Psoas muscle (tissue), 7 donors: ENCODE measurements at regions not wholly inside any gene's neighbourhood (a gene's known extent, or its start where the extent isn't known, plus 50 kb on each side); places are given as distances from the start of the nearest gene placed in this dataset.

ENCODE experiments used
- ATAC-seq, 4 donors: fragments of 200-7000 bp; cut with Tn5 transposase; one replicate each; pipeline ENCODE4 v1.9.1; 2020; ENCODE audit warnings: moderate library complexity in 3 of 4, mild to moderate bottlenecking in 2 of 4
- DNase-seq, 2 donors: peaks; one replicate each; pipeline ENCODE4 v3.0.0-alpha.2; 2020
- H3K27ac ChIP-seq: fragments of 200-600 bp; one replicate; pipeline ENCODE4 v1.8.0; 2022
- H3K27me3 ChIP-seq, 3 donors: fragments of 200-600 bp in 1 of 3; one replicate each; pipeline versions ENCODE4 v1.6.1 to v1.8.0; 2013 to 2022; ENCODE audit warnings: low read length in 2 of 3, mild to moderate bottlenecking in 2 of 3, moderate library complexity in 1 of 3; ENCODE audit not compliant: insufficient read depth in 3 of 3
- H3K36me3 ChIP-seq, 2 donors: fragments of 200-600 bp in 1 of 2; one replicate each; pipeline versions ENCODE4 v1.6.1 to v1.8.0; 2013 to 2022; ENCODE audit warnings: low read depth in 1 of 2, mild to moderate bottlenecking in 1 of 2, moderate library complexity in 1 of 2; ENCODE audit not compliant: insufficient read depth in 1 of 2
- H3K4me1 ChIP-seq: fragments of 200-600 bp; one replicate; pipeline ENCODE4 v1.8.0; 2022
- H3K4me3 ChIP-seq: fragments of 200-600 bp; one replicate; pipeline ENCODE4 v1.8.0; 2022; ENCODE audit warnings: mild to moderate bottlenecking
- H3K9me3 ChIP-seq: fragments of 200-600 bp; one replicate; pipeline ENCODE4 v1.8.0; 2022
- WGBS, 3 donors: extraction: QIAGEN DNeasy Blood & Tissue Kit; methylation state at CpG; one replicate each; pipeline versions ENCODE4 v1.1.6 to v1.1.7; 2013; 5-methylcytosine and 5-hydroxymethylcytosine counted together
- intact Hi-C, 2 donors: fragments of 100-400 bp; cut with DNase I; formaldehyde crosslinking; loops; one replicate each; pipeline versions ENCODE4 v1.11.0 to v1.14.2; 2022
- TF ChIP-seq, protein P1 (sequence below): fragments of 200-600 bp; IDR thresholded peaks from one replicate; pipeline ENCODE4 v1.8.0; 2022; ENCODE audit warnings: antibody characterized with exemption
- donor health status: healthy with polysubstance abuse.
- donor health status: DM: no; HTN: no; CAD: no; lungs with moderate emphysema.
- donor health status: Bipolar disorder and iron deficiency.
- donor health status: healthy.
- donor health status: DM: yes; HTN: yes; CAD: no.
- donor health status: DM: no; HTN: no; CAD: no.
- donor health status: DM: yes; HTN: yes; CAD: no.

DNA sequence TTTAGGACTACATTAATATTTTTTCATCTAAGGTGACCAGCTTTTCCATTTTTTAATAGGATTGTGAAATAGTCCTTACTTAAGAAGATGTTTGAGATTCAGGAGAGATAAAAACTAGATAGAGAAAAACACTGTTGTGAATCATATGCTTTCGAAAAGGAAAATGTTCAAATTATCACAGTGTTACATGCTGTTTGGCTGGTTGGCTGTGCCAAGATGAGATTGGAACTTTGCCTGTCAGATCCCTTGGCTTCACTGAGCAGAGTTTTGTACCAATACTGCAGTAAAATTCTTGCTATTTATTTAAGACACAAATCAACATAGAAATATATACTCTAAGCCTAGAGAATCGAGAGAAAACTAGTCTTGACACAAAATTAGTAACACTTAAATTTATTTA, 117.2 kb downstream of the OXSM start:
- TF ChIP-seq, protein P1, sequence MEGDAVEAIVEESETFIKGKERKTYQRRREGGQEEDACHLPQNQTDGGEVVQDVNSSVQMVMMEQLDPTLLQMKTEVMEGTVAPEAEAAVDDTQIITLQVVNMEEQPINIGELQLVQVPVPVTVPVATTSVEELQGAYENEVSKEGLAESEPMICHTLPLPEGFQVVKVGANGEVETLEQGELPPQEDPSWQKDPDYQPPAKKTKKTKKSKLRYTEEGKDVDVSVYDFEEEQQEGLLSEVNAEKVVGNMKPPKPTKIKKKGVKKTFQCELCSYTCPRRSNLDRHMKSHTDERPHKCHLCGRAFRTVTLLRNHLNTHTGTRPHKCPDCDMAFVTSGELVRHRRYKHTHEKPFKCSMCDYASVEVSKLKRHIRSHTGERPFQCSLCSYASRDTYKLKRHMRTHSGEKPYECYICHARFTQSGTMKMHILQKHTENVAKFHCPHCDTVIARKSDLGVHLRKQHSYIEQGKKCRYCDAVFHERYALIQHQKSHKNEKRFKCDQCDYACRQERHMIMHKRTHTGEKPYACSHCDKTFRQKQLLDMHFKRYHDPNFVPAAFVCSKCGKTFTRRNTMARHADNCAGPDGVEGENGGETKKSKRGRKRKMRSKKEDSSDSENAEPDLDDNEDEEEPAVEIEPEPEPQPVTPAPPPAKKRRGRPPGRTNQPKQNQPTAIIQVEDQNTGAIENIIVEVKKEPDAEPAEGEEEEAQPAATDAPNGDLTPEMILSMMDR, result no peak
- Histone ChIP-seq H3K27me3 (no peaks in the 10 kb centered on the region), H3K9me3 (no peaks in the 10 kb centered on the region), H3K27ac (no peak overlapping the region), H3K4me3 (no peak overlapping the region), H3K36me3 (no peaks in the 10 kb centered on the region), H3K4me1 (no peaks in the 10 kb centered on the region)
- no peak for DNase-seq
- intact Hi-C loops, result loop anchor here in 1 of 2 donors (10.0 kb wide), 2 partner anchors 208 to 808 kb away; no protein-coding TSS in a partner anchor
- WGBS, 3 donors, result 31 to 47% (median 34%) methylated on average over 2 of the region's 2 CpGs
- ATAC-seq, result no peak

GRCh38 chr3:25910105-25910504, 120.2 kb downstream of the OXSM start:
- H3K36me3 ChIP-seq, result no peaks in the 10 kb centered on the region
- no peaks in the 10 kb centered on the region for H3K27me3 ChIP-seq
- no peaks in the 10 kb centered on the region for H3K9me3 ChIP-seq
- intact Hi-C loops, result no loop called here
- no peak overlapping the region for H3K4me3 ChIP-seq
- no peak for DNase-seq
- 47 to 89% (median 52%) methylated on average over 2 of the region's 2 CpGs for WGBS, 3 donors
- no peak for ATAC-seq
- TF ChIP-seq, protein P1, result no peak
- H3K4me1 ChIP-seq, result no peaks in the 10 kb centered on the region
- no peak overlapping the region for H3K27ac ChIP-seq

GRCh38 chr3:25910997-25911396, 121.1 kb downstream of the OXSM start:
- DNase-seq (no peak), ATAC-seq (no peak)
- intact Hi-C loops, result no loop called here
- H3K36me3 ChIP-seq, result no peaks in the 10 kb centered on the region
- H3K27me3 ChIP-seq, result no peaks in the 10 kb centered on the region
- 74 to 78% (median 76%) methylated on average over 4 of the region's 4 CpGs for whole genome bisulfite sequencing, 3 donors
- TF ChIP-seq, protein P1, result peak; percentile 21
- no peaks in the 10 kb centered on the region for H3K4me1 ChIP-seq
- no peaks in the 10 kb centered on the region for H3K9me3 ChIP-seq
- H3K27ac ChIP-seq, result no peak overlapping the region
- H3K4me3 ChIP-seq, result no peak overlapping the region

- TF ChIP-seq, protein P1, result no peak
- ATAC-seq, result no peak
- WGBS, 3 donors, result 90 to 94% (median 92%) methylated on average over 7 of the region's 7 CpGs
- intact Hi-C loops, result no loop called here
- Histone ChIP-seq H3K4me3 (no peak overlapping the region), H3K36me3 (no peaks in the 10 kb centered on the region), H3K9me3 (no peaks in the 10 kb centered on the region), H3K27me3 (no peaks in the 10 kb centered on the region), H3K4me1 (no peaks in the 10 kb centered on the region), H3K27ac (no peak overlapping the region)
- DNase-seq, result no peak
Measured at GRCh38 chr3:25911525-25912295, 121.8 kb downstream of the OXSM start.

DNA sequence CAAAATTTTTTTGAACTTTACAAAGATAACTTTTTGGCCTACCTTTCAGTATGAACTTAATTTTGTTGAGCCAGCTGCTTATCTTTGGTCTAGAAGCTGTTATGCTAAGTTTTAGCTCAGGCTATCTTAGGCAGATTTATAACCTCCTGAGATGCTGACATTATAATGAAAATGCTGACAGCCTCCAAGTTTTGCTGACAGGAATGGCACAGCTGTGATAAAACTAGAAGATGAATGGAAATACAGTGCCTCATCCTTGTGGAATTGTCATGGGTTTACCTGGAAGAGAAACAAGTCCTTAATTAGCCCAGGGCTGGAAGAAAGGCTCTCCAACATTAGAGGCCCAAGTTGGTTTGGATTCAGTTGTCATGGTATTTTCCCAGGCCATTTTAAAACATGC, 123.3 kb downstream of the OXSM start:
- Histone ChIP-seq H3K27me3 (no peaks in the 10 kb centered on the region), H3K4me3 (no peak overlapping the region), H3K9me3 (no peaks in the 10 kb centered on the region), H3K4me1 (no peaks in the 10 kb centered on the region), H3K36me3 (no peaks in the 10 kb centered on the region), H3K27ac (no peak overlapping the region)
- DNase-seq (no peak), ATAC-seq (no peak)
- intact Hi-C loops, result no loop called here
- TF ChIP-seq, protein P1, result no peak
